Eye (tissue), 1 donor: ENCODE measurements at regions not wholly inside any gene's neighbourhood (a gene's known extent, or its start where the extent isn't known, plus 50 kb on each side); places are given as distances from the start of the nearest gene placed in this dataset.

Experiments
- DNase-seq: peaks from one replicate; pipeline ENCODE4 v3.0.0-alpha.2; 2015

- DNase-seq: no peak
These were observed 722.3 kb downstream of the CDH8 start for GRCh38 chr16:61313931-61314330.

GRCh38 chr16:61309386-61309785 lies 726.9 kb downstream of the CDH8 start:
- no peak for DNase-seq

DNA sequence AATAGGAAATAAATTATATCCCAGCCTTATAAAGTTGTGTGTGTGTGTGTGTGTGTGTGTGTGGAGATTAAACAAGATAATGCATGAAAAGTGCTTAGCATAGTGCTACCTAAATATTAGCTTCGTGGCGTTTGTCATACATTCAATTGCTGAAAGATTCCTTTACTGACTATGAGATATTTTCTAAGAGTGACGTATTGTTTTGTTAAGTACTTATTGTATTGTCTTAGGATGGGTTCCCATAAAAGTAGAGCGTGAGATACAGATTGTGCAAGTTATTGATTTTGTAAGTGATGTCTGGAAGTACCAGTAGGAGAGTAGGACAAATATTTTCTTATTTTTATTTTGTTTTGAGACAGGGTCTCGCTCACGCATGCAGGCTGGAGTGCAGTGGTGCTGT lies 730.0 kb downstream of the CDH8 start:
- DNase-seq: no peak

- no peak for DNase-seq
These were observed 739.4 kb downstream of the CDH8 start for GRCh38 chr16:61296814-61297213.

DNA sequence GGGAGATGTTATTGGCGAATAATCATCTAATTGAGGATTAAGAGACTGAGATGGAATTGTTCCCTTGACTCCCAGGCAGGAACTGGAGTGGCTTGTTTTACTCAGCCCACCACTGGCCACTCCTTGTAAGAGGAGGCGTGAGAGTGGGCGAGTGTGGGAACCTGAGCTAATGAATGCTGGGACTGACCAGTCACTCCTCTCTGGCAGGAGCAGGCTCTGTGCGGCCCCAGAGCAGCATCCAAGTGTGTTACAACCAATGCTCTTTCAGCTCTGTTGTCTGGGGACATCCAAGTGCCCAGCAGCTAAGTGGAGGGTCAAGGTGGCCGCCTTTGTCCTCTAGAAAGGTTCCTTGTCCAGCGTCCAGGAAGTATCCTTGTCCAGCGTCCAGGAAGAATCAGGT lies 739.9 kb downstream of the CDH8 start:
- DNase-seq: no peak

DNA sequence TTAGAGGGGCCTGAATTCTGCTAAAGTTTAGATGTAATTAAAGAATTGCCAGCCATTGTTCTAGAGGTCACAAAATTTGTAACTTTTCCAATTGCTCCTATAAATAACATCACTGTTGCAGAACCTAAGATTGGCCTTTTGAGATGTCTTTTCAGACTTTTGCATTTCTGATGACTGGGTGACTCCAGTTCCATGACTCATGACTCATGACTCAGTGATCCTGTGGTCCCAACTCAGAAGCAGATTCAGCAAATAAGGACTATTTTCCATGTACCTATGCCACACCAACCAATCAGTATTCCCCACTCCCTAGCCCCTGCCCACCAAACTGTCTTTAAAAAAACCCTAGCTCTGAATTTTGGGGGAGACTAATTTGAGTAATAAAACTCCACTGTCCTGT lies 740.9 kb downstream of the CDH8 start:
- DNase-seq: no peak

- no peak for DNase-seq
These were observed 747.1 kb downstream of the CDH8 start for GRCh38 chr16:61289141-61289540.

DNA sequence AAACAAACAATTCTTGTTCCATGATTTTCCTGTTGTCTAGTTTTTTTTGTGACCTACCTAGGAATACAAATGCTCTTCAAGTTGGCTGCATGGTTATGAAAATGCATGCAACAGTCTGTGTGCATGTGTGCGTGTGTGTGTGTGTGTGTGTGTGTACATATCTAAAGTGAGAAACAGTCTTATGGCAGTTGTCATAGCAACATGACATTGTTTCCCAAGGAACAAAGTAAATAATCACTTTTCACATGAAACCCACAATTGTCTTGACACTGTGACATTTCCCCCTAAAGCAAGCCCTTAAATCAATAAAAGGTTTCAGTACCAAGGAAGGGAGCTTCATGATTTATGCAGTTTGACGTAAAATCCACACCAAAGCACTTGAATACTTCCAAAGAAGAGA lies 758.4 kb downstream of the CDH8 start:
- DNase-seq: peak; percentile 12

DNA sequence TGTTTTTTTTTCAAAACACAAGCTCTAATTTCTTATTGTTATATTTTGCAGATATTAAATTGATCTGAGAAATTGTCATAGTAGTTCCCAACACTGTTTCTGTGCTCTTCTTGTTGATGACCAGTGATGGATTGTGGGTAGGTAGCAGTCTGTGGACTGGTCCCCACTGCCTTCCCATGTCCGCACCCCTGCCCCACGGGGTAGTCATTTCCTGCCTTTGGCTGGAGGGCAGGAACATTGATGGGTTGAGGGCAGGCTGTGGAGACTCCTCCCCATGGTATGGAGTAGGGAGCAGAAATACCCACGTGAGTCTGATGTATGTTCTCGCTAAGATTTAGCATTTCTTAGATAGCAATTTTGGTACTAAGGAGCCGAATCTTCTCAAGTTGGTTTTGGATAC lies 762.0 kb downstream of the CDH8 start:
- no peak for DNase-seq

- no peak for DNase-seq
These were observed 765.5 kb downstream of the CDH8 start for GRCh38 chr16:61270726-61271125.

- no peak for DNase-seq
These were observed 772.8 kb downstream of the CDH8 start for GRCh38 chr16:61263400-61263799.

GRCh38 chr16:61261315-61261714 lies 774.9 kb downstream of the CDH8 start:
- no peak for DNase-seq

DNA sequence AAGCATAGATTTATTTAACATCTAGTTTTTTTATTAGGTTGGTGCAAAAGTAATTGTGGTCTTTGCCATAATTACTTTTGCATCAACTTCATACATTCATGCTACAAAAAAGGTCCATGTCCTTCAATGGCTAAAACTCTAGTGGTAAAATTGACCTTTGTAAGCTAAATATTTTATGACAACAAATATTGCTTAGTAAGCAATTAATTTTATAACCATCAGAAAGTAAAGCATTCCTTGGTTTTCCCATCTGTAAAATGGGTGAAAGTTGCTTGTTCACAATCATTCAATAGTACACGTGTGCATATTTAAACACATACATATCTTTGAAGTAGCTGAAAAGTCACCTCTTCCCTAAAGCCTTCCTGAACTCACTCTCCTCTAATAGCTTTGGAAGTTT lies 789.6 kb downstream of the CDH8 start:
- DNase-seq: no peak

DNA sequence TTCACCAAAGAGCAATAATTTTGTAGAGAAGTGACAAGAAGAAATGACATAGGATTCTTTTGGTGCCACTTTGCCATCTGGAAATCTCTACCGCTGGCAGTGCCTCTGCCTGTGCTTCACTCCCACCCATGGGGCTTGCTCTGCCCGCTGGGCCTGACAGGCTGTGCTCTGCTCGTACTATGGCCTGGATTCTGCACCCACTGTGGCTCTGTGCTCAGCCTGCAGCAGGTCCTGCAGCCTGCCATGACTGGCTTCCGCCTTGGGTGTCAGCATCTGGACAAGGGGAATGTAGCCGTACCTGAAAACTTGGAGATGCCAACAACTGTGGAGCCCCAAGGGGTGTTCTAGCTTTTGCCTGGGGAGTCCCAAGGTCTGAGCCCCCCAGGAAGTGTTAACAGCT lies 792.3 kb downstream of the CDH8 start:
- no peak for DNase-seq

DNA sequence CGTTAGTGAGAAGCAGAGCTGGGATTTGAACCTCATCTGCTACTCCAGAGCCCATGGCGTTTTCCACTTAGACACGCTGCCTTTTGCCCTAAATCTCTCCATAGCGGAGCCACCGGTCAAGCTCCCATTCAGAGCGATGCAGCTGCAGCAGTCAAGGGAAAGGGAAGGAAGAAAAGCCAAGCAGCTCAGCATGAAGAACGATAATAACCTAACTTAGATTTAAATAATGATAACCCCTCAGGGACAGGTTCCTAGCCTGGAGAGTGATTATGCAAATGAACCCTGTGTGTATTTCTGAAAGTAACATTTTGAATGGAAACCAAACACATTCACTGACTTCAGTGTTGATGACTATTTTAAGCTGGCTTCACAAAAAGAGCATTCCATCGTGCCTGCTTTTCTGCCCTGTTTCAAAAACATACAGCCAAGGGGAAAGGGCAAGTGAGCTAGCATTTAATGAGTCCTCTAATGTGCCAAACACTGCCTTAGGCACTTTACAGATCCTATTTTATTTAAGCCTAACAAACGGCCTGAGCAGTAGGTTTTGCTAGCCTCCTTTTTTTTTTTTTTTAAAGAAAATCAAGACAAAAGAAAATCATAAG lies 798.3 kb downstream of the CDH8 start:
- DNase-seq: no peak

DNA sequence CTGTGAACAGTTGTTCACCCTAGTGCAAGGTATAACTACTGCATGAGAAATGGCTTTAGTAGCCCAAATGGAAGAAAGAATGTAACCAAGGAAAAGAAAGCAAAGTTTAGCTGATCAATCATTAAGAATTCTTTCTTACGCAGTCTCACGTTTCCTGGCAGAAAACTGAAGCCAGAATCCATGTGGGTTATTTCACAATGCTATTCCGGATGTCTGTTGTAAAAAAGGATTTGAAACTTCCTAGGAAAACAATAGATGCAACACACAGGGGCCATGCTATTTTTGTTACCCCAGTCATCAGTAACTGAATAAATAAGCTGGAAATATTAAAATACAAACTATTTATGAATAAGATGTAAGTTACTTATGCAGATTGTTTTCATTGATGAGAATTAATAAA lies 802.5 kb downstream of the CDH8 start:
- DNase-seq: no peak

- no peak for DNase-seq
These were observed 807.9 kb downstream of the CDH8 start for GRCh38 chr16:61228371-61228770.

GRCh38 chr16:61215605-61216004 lies 820.6 kb downstream of the CDH8 start:
- peak; percentile 6 for DNase-seq

DNA sequence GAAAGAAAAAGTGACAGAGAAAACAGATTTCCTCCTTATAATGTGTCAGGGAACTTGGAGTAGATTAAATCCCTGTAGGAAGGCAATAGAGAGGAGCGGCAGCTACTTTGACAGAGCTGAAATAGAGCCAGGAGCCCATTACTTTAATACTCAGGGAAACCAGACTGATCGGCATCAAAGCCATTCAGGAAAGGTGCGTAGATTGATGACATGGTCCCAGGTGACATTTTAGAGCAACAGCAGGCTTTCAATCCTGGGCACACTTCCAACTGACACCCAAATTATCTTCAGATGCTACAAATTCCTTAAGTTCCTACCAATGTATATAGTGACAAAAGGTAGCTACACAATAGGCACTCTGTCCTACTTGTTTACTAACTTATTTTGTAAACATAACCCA lies 821.5 kb downstream of the CDH8 start:
- DNase-seq: no peak

DNA sequence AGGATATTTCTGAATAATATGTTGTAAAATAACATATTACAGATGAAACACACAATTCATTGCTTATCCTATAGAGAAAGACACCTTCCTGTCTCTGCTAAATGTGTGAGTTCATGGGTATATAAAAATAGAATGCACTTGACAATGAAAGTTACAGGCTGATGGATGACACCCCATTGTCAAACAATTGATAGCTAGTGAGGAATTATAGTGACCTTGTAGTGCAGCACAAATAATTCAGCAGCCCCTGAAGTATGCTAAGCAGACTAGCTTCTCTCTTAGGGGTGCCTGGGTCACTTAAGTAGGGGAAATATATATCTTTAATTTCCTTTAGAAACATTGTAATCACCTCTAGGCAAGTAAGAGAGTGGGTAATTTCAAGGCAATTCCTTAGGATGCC lies 826.2 kb downstream of the CDH8 start:
- DNase-seq: no peak

- DNase-seq: no peak
These were observed 841.2 kb downstream of the CDH8 start for GRCh38 chr16:61195006-61195405.

DNA sequence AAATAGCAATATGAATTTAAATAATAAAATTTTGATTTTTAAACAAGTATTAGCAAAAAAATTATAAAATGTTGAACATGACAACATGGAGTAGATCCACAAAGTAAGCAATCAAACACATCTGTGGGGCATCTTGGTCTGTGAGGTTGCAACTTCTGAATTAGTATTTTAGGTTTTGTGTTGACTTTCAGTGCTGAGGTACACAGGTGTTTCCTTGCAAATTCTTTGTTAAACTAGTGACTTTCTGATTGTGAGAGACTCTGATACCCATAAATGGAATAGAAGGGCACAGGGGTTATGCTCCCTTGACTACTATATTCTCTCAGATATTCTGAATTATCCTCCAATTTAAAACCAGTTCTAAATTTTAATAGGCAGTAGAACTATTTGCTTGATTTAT lies 841.7 kb downstream of the CDH8 start:
- DNase-seq: no peak

DNA sequence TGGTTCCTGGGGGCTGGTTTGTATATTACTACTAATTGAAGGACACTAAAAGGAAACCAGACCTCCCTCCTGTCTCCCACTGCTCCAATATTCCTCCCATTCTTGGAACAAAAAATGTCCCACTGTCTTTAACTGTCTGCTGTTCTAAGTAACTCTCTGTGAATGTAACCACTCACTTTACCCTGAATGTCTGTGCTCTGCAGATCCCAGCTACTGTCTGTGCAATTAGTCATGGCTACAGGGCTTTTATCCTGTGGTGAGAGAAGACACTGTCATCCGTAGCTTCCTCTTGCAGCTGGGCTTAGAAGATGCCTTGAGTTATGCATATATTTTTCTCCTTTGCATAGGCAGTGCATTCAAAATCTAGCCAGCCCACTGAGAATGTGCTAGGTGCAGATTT lies 853.8 kb downstream of the CDH8 start:
- DNase-seq: peak; percentile 12

GRCh38 chr16:61181982-61182381 lies 854.3 kb downstream of the CDH8 start:
- DNase-seq: no peak

DNA sequence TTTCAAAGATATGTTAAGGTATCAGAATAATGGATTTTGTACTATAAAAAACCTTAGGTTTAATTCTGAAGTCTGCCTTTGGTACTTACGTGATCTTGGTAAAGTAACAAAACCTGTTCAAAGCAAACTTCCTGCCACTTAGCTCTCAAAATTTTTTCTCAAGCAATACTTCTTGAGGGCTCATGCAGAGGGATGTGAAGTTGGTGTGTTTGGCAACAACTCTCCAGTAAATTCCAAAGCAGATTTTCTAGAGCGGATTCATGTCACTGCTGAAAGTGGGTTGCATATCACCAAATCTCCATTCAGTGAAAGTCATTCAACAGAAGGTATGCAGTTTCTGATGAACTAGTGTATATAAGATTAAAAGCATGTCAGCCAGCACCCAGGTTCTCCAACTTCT lies 856.7 kb downstream of the CDH8 start:
- DNase-seq: no peak

- no peak for DNase-seq
These were observed 870.4 kb downstream of the CDH8 start for GRCh38 chr16:61165797-61166196.
